ENCODE measurements at regions not wholly inside any gene's neighbourhood (a gene's known extent, or its start where the extent isn't known, plus 50 kb on each side); places are given as distances from the start of the nearest gene placed in this dataset.

GRCh38 chr17:34163123-34163522, 92.0 kb upstream of the CCL2 start:
- Histone ChIP-seq H3K79me2 (ENCODE audit: control insufficient read depth, insufficient read depth, low read length) (no peaks in the 10 kb centered on the region), H3K36me3 (replicated peaks in 1 of 2; ENCODE audit: control extremely low read depth in 1 of 2, control insufficient read depth in 1 of 2, extremely low read depth in 1 of 2, insufficient read depth in 2 of 2, low read length in 1 of 2) (no peaks in the 10 kb centered on the region), H3K9me3 (ENCODE audit: control extremely low read depth in 1 of 3, control insufficient read depth in 2 of 3, insufficient read depth in 1 of 3, low read length in 2 of 3) (peaks cover 0 to 4% (median 0%) of the 10 kb centered on the region in 3 donors), H3K27ac (ENCODE audit: low read length in 2 of 2) (no peak overlapping the region), H3K27me3 (replicated peaks in 1 of 4; ENCODE audit: control extremely low read depth in 1 of 4, control insufficient read depth in 3 of 4, insufficient read depth in 4 of 4, low read length in 3 of 4) (peaks cover 0 to 19% (median 5%) of the 10 kb centered on the region in 4 experiments), H2AFZ (ENCODE audit: insufficient read depth, low read depth, low read length, poor library complexity, severe bottlenecking) (no peak overlapping the region), H3K9ac (ENCODE audit: low read length) (no peak overlapping the region), H3K4me3 (ENCODE audit: control extremely low read depth in 1 of 5, extremely low read depth in 1 of 5, insufficient read depth in 1 of 5, low read depth in 2 of 5, low read length in 4 of 5) (no peak overlapping the region), H3K4me2 (replicated peaks; ENCODE audit: low read depth, low read length, poor library complexity, severe bottlenecking) (no peak overlapping the region), H3K4me1 (ENCODE audit: control insufficient read depth in 2 of 2, insufficient read depth in 2 of 2, low read length in 2 of 2) (no peaks in the 10 kb centered on the region), H4K20me1 (ENCODE audit: control insufficient read depth, insufficient read depth, low read length, poor library complexity, severe bottlenecking) (no peaks in the 10 kb centered on the region)
- no peak overlapping the region for H3K27ac Mint-ChIP-seq
- 83% methylated on average over 1 of the region's 5 CpGs for WGBS (ENCODE audit: insufficient coverage)
- DNase-seq = no peak
- H3K4me1 Mint-ChIP-seq = no peaks in the 10 kb centered on the region
- ChIA-PET POLR2A (no interaction called here), CTCF (interaction anchor here (1.3 to 2.1 kb wide), 2 partner anchors 8 to 385 kb away, joined by 3 to 6 read pairs; no protein-coding TSS in a partner anchor)
- H3K27me3 Mint-ChIP-seq = peaks cover 36% of the 10 kb centered on the region
- H3K9me3 Mint-ChIP-seq (ENCODE audit: insufficient read depth) = no peaks in the 10 kb centered on the region
- ATAC-seq (ENCODE audit: low read depth) = no peak
- intact Hi-C loops (cut with micrococcal nuclease) = no loop called here
- H3K4me3 Mint-ChIP-seq = no peak overlapping the region
- no peak for TF ChIP-seq CTCF (IDR thresholded peaks at IDR 0.05)
- no peak for TF ChIP-seq EZH2 (IDR thresholded peaks at IDR 0.05; ENCODE audit: borderline replicate concordance, insufficient read depth, low read depth, low read length, poor library complexity, severe bottlenecking)

- Mint-ChIP-seq H3K9me3 (ENCODE audit: insufficient read depth) (no peaks in the 10 kb centered on the region), H3K27me3 (peaks cover 31% of the 10 kb centered on the region), H3K4me3 (no peak overlapping the region), H3K27ac (no peak overlapping the region), H3K4me1 (no peaks in the 10 kb centered on the region)
- no peak overlapping the region for H3K4me2 ChIP-seq (replicated peaks; ENCODE audit: low read depth, low read length, poor library complexity, severe bottlenecking)
- H3K27me3 ChIP-seq (replicated peaks in 1 of 4; ENCODE audit: control extremely low read depth in 1 of 4, control insufficient read depth in 3 of 4, insufficient read depth in 4 of 4, low read length in 3 of 4) = peaks cover 0 to 14% (median 3%) of the 10 kb centered on the region in 4 experiments
- H3K4me1 ChIP-seq (ENCODE audit: control insufficient read depth in 2 of 2, insufficient read depth in 2 of 2, low read length in 2 of 2) = no peaks in the 10 kb centered on the region
- no peak overlapping the region for H3K9ac ChIP-seq (ENCODE audit: low read length)
- ChIA-PET CTCF (interaction anchor here (1.3 to 2.1 kb wide), 2 partner anchors 8 to 386 kb away, joined by 3 to 6 read pairs; no protein-coding TSS in a partner anchor), POLR2A (no interaction called here)
- peaks cover 0 to 4% (median 0%) of the 10 kb centered on the region in 3 donors for H3K9me3 ChIP-seq (ENCODE audit: control extremely low read depth in 1 of 3, control insufficient read depth in 2 of 3, insufficient read depth in 1 of 3, low read length in 2 of 3)
- no peaks in the 10 kb centered on the region for H3K79me2 ChIP-seq (ENCODE audit: control insufficient read depth, insufficient read depth, low read length)
- DNase-seq (no peak), ATAC-seq (ENCODE audit: low read depth) (no peak)
- no CpG with 5 or more reads among the region's 6 CpGs for WGBS (ENCODE audit: insufficient coverage)
- H3K4me3 ChIP-seq (ENCODE audit: control extremely low read depth in 1 of 5, extremely low read depth in 1 of 5, insufficient read depth in 1 of 5, low read depth in 2 of 5, low read length in 4 of 5) = no peak overlapping the region
- TF ChIP-seq EZH2 (IDR thresholded peaks at IDR 0.05; ENCODE audit: borderline replicate concordance, insufficient read depth, low read depth, low read length, poor library complexity, severe bottlenecking) (no peak), CTCF (IDR thresholded peaks at IDR 0.05) (no peak)
- no peak overlapping the region for H3K27ac ChIP-seq (ENCODE audit: low read length in 2 of 2)
- intact Hi-C loops (cut with micrococcal nuclease) = no loop called here
- no peak overlapping the region for H2AFZ ChIP-seq (ENCODE audit: insufficient read depth, low read depth, low read length, poor library complexity, severe bottlenecking)
- H3K36me3 ChIP-seq (replicated peaks in 1 of 2; ENCODE audit: control extremely low read depth in 1 of 2, control insufficient read depth in 1 of 2, extremely low read depth in 1 of 2, insufficient read depth in 2 of 2, low read length in 1 of 2) = no peaks in the 10 kb centered on the region
- H4K20me1 ChIP-seq (ENCODE audit: control insufficient read depth, insufficient read depth, low read length, poor library complexity, severe bottlenecking) = no peaks in the 10 kb centered on the region
Observed at GRCh38 chr17:34163646-34164045, 91.4 kb upstream of the CCL2 start.
